PC-3 (cell line): ENCODE measurements at regions not wholly inside any gene's neighbourhood (a gene's known extent, or its start where the extent isn't known, plus 50 kb on each side); places are given as distances from the start of the nearest gene placed in this dataset.

ENCODE experiments used
- CTCF ChIP-seq: fragments of 300-600 bp; sonication (generic); conservative IDR thresholded peaks from 2 replicates; pipeline ENCODE4 v1.5.1; 2017; ENCODE audit warnings: antibody characterized with exemption, low read depth, mild to moderate bottlenecking, low read length
- EZH2 ChIP-seq: fragments of 300-600 bp; sonication (generic); IDR thresholded peaks from one replicate; pipeline ENCODE4 v1.6.1; 2017; ENCODE audit warnings: antibody characterized with exemption, mild to moderate bottlenecking, low read length; ENCODE audit not compliant: unreplicated experiment

- TF ChIP-seq CTCF, result no peak
- no peak for TF ChIP-seq EZH2
These were observed 1033.9 kb upstream of the NR2F2 start for GRCh38 chr15:95296643-95297042.
